Peyer's patch (tissue), 4 donors: ENCODE measurements at regions not wholly inside any gene's neighbourhood (a gene's known extent, or its start where the extent isn't known, plus 50 kb on each side); places are given as distances from the start of the nearest gene placed in this dataset.

Experiments
- DNase-seq, 3 donors: peaks; one replicate each; pipeline ENCODE4 v3.0.0-alpha.2; 2017 to 2019
- H3K27ac ChIP-seq, 4 donors: fragments of 200-600 bp; sonication (generic); one replicate each; pipeline ENCODE4 v1.5.1; 2016 to 2019
- H3K27me3 ChIP-seq, 2 donors: fragments of 200-600 bp; sonication (generic); one replicate each; pipeline ENCODE4 v1.5.1; 2019
- H3K36me3 ChIP-seq, 3 donors: fragments of 200-600 bp; sonication (generic); one replicate each; pipeline ENCODE4 v1.5.1; 2016 to 2019
- H3K4me1 ChIP-seq, 4 donors: fragments of 200-600 bp; sonication (generic); one replicate each; pipeline ENCODE4 v1.5.1; 2016 to 2019
- H3K4me3 ChIP-seq, 4 donors: fragments of 200-600 bp; sonication (generic); 1 replicate in 3 of 4; 2 replicates in 1 of 4; pipeline ENCODE4 v1.5.1; 2016 to 2019; ENCODE audit warnings: mild to moderate bottlenecking in 1 of 4
- H3K9me3 ChIP-seq, 4 donors: fragments of 200-600 bp; sonication (generic); one replicate each; pipeline ENCODE4 v1.5.1; 2016 to 2019; ENCODE audit warnings: mild to moderate bottlenecking in 1 of 4
- CTCF ChIP-seq, 6 experiments: fragments of 450-650 bp in 4 of 6; fragments of 200-600 bp in 2 of 6; sonication (generic) in 1 of 6; IDR thresholded peaks; one replicate each; pipeline ENCODE4 v1.5.1; 2017 to 2019; ENCODE audit warnings: antibody characterized with exemption in 6 of 6, mild to moderate bottlenecking in 3 of 6, moderate library complexity in 1 of 6
- POLR2A ChIP-seq, 2 donors: fragments of 450-650 bp; IDR thresholded peaks; one replicate each; pipeline ENCODE4 v1.5.1; 2017; ENCODE audit warnings: antibody characterized with exemption in 2 of 2, mild to moderate bottlenecking in 2 of 2, moderate library complexity in 2 of 2

GRCh38 chr4:53801373-53801772 lies 210.1 kb upstream of the LNX1 start:
- H3K27me3 ChIP-seq, result no peaks in the 10 kb centered on the region
- no peak overlapping the region for H3K4me3 ChIP-seq
- H3K9me3 ChIP-seq, result no peaks in the 10 kb centered on the region
- H3K36me3 ChIP-seq, result no peaks in the 10 kb centered on the region
- no peak for TF ChIP-seq POLR2A (IDR thresholded peaks at IDR 0.05)
- no peak for TF ChIP-seq CTCF (IDR thresholded peaks at IDR 0.05)
- no peak overlapping the region for H3K27ac ChIP-seq
- no peaks in the 10 kb centered on the region for H3K4me1 ChIP-seq
- DNase-seq, result no peak

GRCh38 chr4:53800741-53801140 lies 209.5 kb upstream of the LNX1 start:
- DNase-seq, result no peak
- Histone ChIP-seq H3K9me3 (no peaks in the 10 kb centered on the region), H3K4me1 (no peaks in the 10 kb centered on the region), H3K27ac (no peak overlapping the region), H3K27me3 (no peaks in the 10 kb centered on the region), H3K4me3 (no peak overlapping the region), H3K36me3 (no peaks in the 10 kb centered on the region)
- TF ChIP-seq POLR2A (IDR thresholded peaks at IDR 0.05) (no peak), CTCF (IDR thresholded peaks at IDR 0.05) (no peak)

GRCh38 chr4:53793096-53793495 lies 201.8 kb upstream of the LNX1 start:
- Histone ChIP-seq H3K4me1 (peaks cover 0 to 5% (median 0%) of the 10 kb centered on the region in 4 donors), H3K36me3 (no peaks in the 10 kb centered on the region), H3K27me3 (no peaks in the 10 kb centered on the region), H3K4me3 (no peak overlapping the region), H3K9me3 (no peaks in the 10 kb centered on the region), H3K27ac (no peak overlapping the region)
- no peak for TF ChIP-seq POLR2A (IDR thresholded peaks at IDR 0.05)
- TF ChIP-seq CTCF (IDR thresholded peaks at IDR 0.05), result no peak
- no peak for DNase-seq

GRCh38 chr4:53790286-53790685 lies 199.0 kb upstream of the LNX1 start:
- Histone ChIP-seq H3K4me1 (peaks cover 0 to 5% (median 0%) of the 10 kb centered on the region in 4 donors), H3K4me3 (no peak overlapping the region), H3K9me3 (no peaks in the 10 kb centered on the region), H3K27me3 (no peaks in the 10 kb centered on the region), H3K27ac (no peak overlapping the region), H3K36me3 (no peaks in the 10 kb centered on the region)
- DNase-seq, result no peak
- TF ChIP-seq CTCF (IDR thresholded peaks at IDR 0.05) (no peak), POLR2A (IDR thresholded peaks at IDR 0.05) (no peak)

GRCh38 chr4:53788621-53789020 lies 197.3 kb upstream of the LNX1 start:
- no peak overlapping the region for H3K27ac ChIP-seq
- H3K4me1 ChIP-seq, result no peaks in the 10 kb centered on the region

More at GRCh38 chr4:53788621-53789020, 197.3 kb upstream of the LNX1 start:
- Histone ChIP-seq H3K4me3 (no peak overlapping the region), H3K9me3 (no peaks in the 10 kb centered on the region), H3K36me3 (no peaks in the 10 kb centered on the region), H3K27me3 (no peaks in the 10 kb centered on the region)
- no peak for TF ChIP-seq CTCF (IDR thresholded peaks at IDR 0.05)
- TF ChIP-seq POLR2A (IDR thresholded peaks at IDR 0.05), result no peak
- DNase-seq, result no peak
